Subcutaneous abdominal adipose tissue (tissue), 5 donors: ENCODE measurements at regions not wholly inside any gene's neighbourhood (a gene's known extent, or its start where the extent isn't known, plus 50 kb on each side); places are given as distances from the start of the nearest gene placed in this dataset.
"Not testable (repeated sequence)": the region's sequence is repeated elsewhere in the genome, so short reads cannot be mapped to it uniquely, and the experiment has no call there.

Source experiments
- H3K27ac ChIP-seq: one replicate; pipeline ENCODE4 v1.7.0; 2013; ENCODE audit warnings: low read depth, mild to moderate bottlenecking, inconsistent platforms, low read length, moderate library complexity
- H3K27me3 ChIP-seq, 5 donors: one replicate each; pipeline ENCODE4 v1.7.0; 2013; ENCODE audit warnings: low read length in 5 of 5, inconsistent platforms in 1 of 5; ENCODE audit not compliant: control insufficient read depth in 5 of 5, insufficient read depth in 4 of 5
- H3K36me3 ChIP-seq, 5 donors: one replicate each; pipeline ENCODE4 v1.7.0; 2013; ENCODE audit warnings: low read length in 5 of 5; ENCODE audit not compliant: control insufficient read depth in 5 of 5, insufficient read depth in 5 of 5
- H3K4me1 ChIP-seq, 5 donors: one replicate each; pipeline ENCODE4 v1.7.0; 2013; ENCODE audit warnings: low read length in 5 of 5, mild to moderate bottlenecking in 3 of 5, moderate library complexity in 1 of 5; ENCODE audit not compliant: control insufficient read depth in 5 of 5, insufficient read depth in 5 of 5
- H3K4me3 ChIP-seq, 5 donors: one replicate each; pipeline ENCODE4 v1.7.0; 2013; ENCODE audit warnings: low read length in 5 of 5, low read depth in 1 of 5
- H3K9ac ChIP-seq, 5 donors: one replicate each; pipeline ENCODE4 v1.7.0; 2013; ENCODE audit warnings: low read length in 5 of 5, mild to moderate bottlenecking in 4 of 5, moderate library complexity in 3 of 5
- H3K9me3 ChIP-seq, 5 donors: one replicate each; pipeline ENCODE4 v1.7.0; 2013; ENCODE audit warnings: low read length in 5 of 5; ENCODE audit not compliant: control insufficient read depth in 5 of 5
- donor health status: healthy.
- donor health status: healthy.
- donor health status: healthy.
- donor health status: healthy.
- donor health status: healthy.

GRCh38 chr9:90070056-90070455, 465.2 kb downstream of the GADD45G start:
- H3K4me1 ChIP-seq, result peaks cover 0 to 3% (median 0%) of the 10 kb centered on the region in 5 donors
- H3K9ac ChIP-seq, result no peak overlapping the region
- H3K36me3 ChIP-seq, result no peaks in the 10 kb centered on the region
- H3K4me3 ChIP-seq, result no peak overlapping the region
- H3K9me3 ChIP-seq, result no peaks in the 10 kb centered on the region
- H3K27me3 ChIP-seq, result peaks cover 0 to 3% (median 0%) of the 10 kb centered on the region in 5 donors
- no peak overlapping the region for H3K27ac ChIP-seq

- Histone ChIP-seq H3K4me3 (no peak overlapping the region), H3K36me3 (no peaks in the 10 kb centered on the region), H3K4me1 (peaks cover 0 to 3% (median 0%) of the 10 kb centered on the region in 5 donors), H3K27ac (no peak overlapping the region), H3K9me3 (no peaks in the 10 kb centered on the region), H3K9ac (no peak overlapping the region), H3K27me3 (peaks cover 0 to 3% (median 0%) of the 10 kb centered on the region in 5 donors)
Measured at GRCh38 chr9:90070469-90070868, 465.7 kb downstream of the GADD45G start.

GRCh38 chr9:90070931-90071660, 466.3 kb downstream of the GADD45G start:
- Histone ChIP-seq H3K4me1 (peaks cover 0 to 3% (median 0%) of the 10 kb centered on the region in 5 donors), H3K9me3 (no peaks in the 10 kb centered on the region), H3K27ac (no peak overlapping the region), H3K4me3 (no peak overlapping the region), H3K36me3 (no peaks in the 10 kb centered on the region), H3K27me3 (peaks cover 0 to 3% (median 0%) of the 10 kb centered on the region in 5 donors), H3K9ac (no peak overlapping the region)

GRCh38 chr9:90073186-90073945, 468.6 kb downstream of the GADD45G start:
- Histone ChIP-seq H3K9ac (no peak overlapping the region), H3K4me3 (no peak overlapping the region), H3K27ac (no peak overlapping the region), H3K9me3 (no peaks in the 10 kb centered on the region), H3K27me3 (peaks cover 0 to 3% (median 0%) of the 10 kb centered on the region in 5 donors), H3K36me3 (no peaks in the 10 kb centered on the region), H3K4me1 (peaks cover 0 to 3% (median 0%) of the 10 kb centered on the region in 5 donors)

GRCh38 chr9:90074316-90074962, 469.6 kb downstream of the GADD45G start:
- H3K36me3 ChIP-seq, result no peaks in the 10 kb centered on the region
- no peak overlapping the region for H3K4me3 ChIP-seq
- H3K27me3 ChIP-seq, result peaks cover 0 to 3% (median 0%) of the 10 kb centered on the region in 5 donors
- H3K9ac ChIP-seq, result no peak overlapping the region
- no peaks in the 10 kb centered on the region for H3K9me3 ChIP-seq
- H3K27ac ChIP-seq, result no peak overlapping the region
- peaks cover 0 to 3% (median 0%) of the 10 kb centered on the region in 5 donors for H3K4me1 ChIP-seq

GRCh38 chr9:90077598-90077997, 472.8 kb downstream of the GADD45G start:
- not testable (repeated sequence) for H3K9ac ChIP-seq

GRCh38 chr9:90078988-90079421, 474.2 kb downstream of the GADD45G start:
- Histone ChIP-seq H3K27me3 (peaks cover 0 to 13% (median 5%) of the 10 kb centered on the region in 5 donors), H3K36me3 (no peaks in the 10 kb centered on the region)

More at GRCh38 chr9:90077598-90077997, 472.8 kb downstream of the GADD45G start:
- H3K4me3 ChIP-seq, H3K4me1 ChIP-seq, H3K36me3 ChIP-seq, H3K9me3 ChIP-seq, H3K27ac ChIP-seq: not testable (repeated sequence)
- H3K27me3 ChIP-seq, result peaks cover 0 to 13% (median 5%) of the 10 kb centered on the region in 5 donors

GRCh38 chr9:90085633-90086032, 480.8 kb downstream of the GADD45G start:
- no peak overlapping the region for H3K27ac ChIP-seq
- no peaks in the 10 kb centered on the region for H3K36me3 ChIP-seq
- peaks cover 0 to 11% (median 5%) of the 10 kb centered on the region in 5 donors for H3K27me3 ChIP-seq

More at GRCh38 chr9:90078988-90079421, 474.2 kb downstream of the GADD45G start:
- H3K4me1 ChIP-seq, result no peaks in the 10 kb centered on the region
- H3K27ac ChIP-seq, result no peak overlapping the region
- no peak overlapping the region for H3K9ac ChIP-seq
- H3K4me3 ChIP-seq, result no peak overlapping the region
- H3K9me3 ChIP-seq, result no peaks in the 10 kb centered on the region

GRCh38 chr9:90086101-90086511, 481.3 kb downstream of the GADD45G start:
- Histone ChIP-seq H3K36me3 (no peaks in the 10 kb centered on the region), H3K27ac (no peak overlapping the region), H3K9me3 (no peaks in the 10 kb centered on the region), H3K27me3 (peaks cover 0 to 10% (median 5%) of the 10 kb centered on the region in 5 donors), H3K4me3 (no peak overlapping the region), H3K9ac (no peak overlapping the region), H3K4me1 (peaks cover 0 to 13% (median 3%) of the 10 kb centered on the region in 5 donors)

More at GRCh38 chr9:90085633-90086032, 480.8 kb downstream of the GADD45G start:
- Histone ChIP-seq H3K9ac (no peak overlapping the region), H3K4me3 (no peak overlapping the region), H3K9me3 (no peaks in the 10 kb centered on the region), H3K4me1 (peaks cover 0 to 13% (median 3%) of the 10 kb centered on the region in 5 donors)
